GM12874 (cell line): ENCODE measurements at regions not wholly inside any gene's neighbourhood (a gene's known extent, or its start where the extent isn't known, plus 50 kb on each side); places are given as distances from the start of the nearest gene placed in this dataset.

Experiments
- CTCF ChIP-seq: IDR thresholded peaks from 2 replicates; pipeline ENCODE4 v1.5.1; 2011; ENCODE audit warnings: low read depth, mild to moderate bottlenecking, control low read depth, low read length, moderate library complexity; ENCODE audit not compliant: insufficient read depth

GRCh38 chr1:168867941-168868634 is 139.1 kb upstream of the DPT start:
- TF ChIP-seq CTCF = no peak

- no peak for TF ChIP-seq CTCF
These were observed 142.5 kb upstream of the DPT start for GRCh38 chr1:168871531-168871930.

GRCh38 chr1:168875831-168876230 is 146.8 kb upstream of the DPT start:
- no peak for TF ChIP-seq CTCF

GRCh38 chr1:168876830-168877229 is 147.8 kb upstream of the DPT start:
- TF ChIP-seq CTCF = no peak

- TF ChIP-seq CTCF = no peak
These were observed 151.1 kb upstream of the DPT start for GRCh38 chr1:168879896-168880734.

GRCh38 chr1:168881656-168882260 is 152.8 kb upstream of the DPT start:
- TF ChIP-seq CTCF = no peak

GRCh38 chr1:168887381-168887780 is 158.4 kb upstream of the DPT start:
- TF ChIP-seq CTCF = no peak
